ENCODE measurements at regions not wholly inside any gene's neighbourhood (a gene's known extent, or its start where the extent isn't known, plus 50 kb on each side); places are given as distances from the start of the nearest gene placed in this dataset.

GRCh38 chr1:234694661-234695060 is 84.7 kb upstream of the IRF2BP2 start:
- CTCF ChIA-PET: interaction anchor here (0.9 to 1.8 kb wide), 3 partner anchors 8 to 721 kb away, joined by 3 to 5 read pairs (median 3); no protein-coding TSS in a partner anchor
- ATAC-seq: no peak
- intact Hi-C loops (cut with micrococcal nuclease): no loop called here
- Mint-ChIP-seq H3K9me3 (no peaks in the 10 kb centered on the region), H3K4me3 (no peak overlapping the region), H3K27me3 (peaks cover 2% of the 10 kb centered on the region), H3K4me1 (ENCODE audit: low read depth) (peaks cover 4% of the 10 kb centered on the region), H3K27ac (no peak overlapping the region), H3K36me3 (ENCODE audit: low read depth) (no peaks in the 10 kb centered on the region)
- no peak for TF ChIP-seq CTCF (IDR thresholded peaks at IDR 0.05)
- no peak for DNase-seq
- POLR2A ChIA-PET: interaction anchor here (1.2 kb wide), 1 partner anchor 31 kb away, joined by 3 read pairs; no protein-coding TSS in a partner anchor

GRCh38 chr1:234692966-234693580 is 83.1 kb upstream of the IRF2BP2 start:
- intact Hi-C loops (cut with micrococcal nuclease): no loop called here
- H3K36me3 Mint-ChIP-seq (ENCODE audit: low read depth): no peaks in the 10 kb centered on the region
- no peak overlapping the region for H3K4me3 Mint-ChIP-seq
- peaks cover 4% of the 10 kb centered on the region for H3K4me1 Mint-ChIP-seq (ENCODE audit: low read depth)
- CTCF ChIA-PET: interaction anchor here (0.7 to 1.8 kb wide), 4 partner anchors 9 to 31 kb away, joined by 3 to 5 read pairs (median 4); no protein-coding TSS in a partner anchor
- peaks cover 2% of the 10 kb centered on the region for H3K27me3 Mint-ChIP-seq
- no peaks in the 10 kb centered on the region for H3K9me3 Mint-ChIP-seq
- ATAC-seq (no peak), DNase-seq (no peak)
- no peak for TF ChIP-seq CTCF (IDR thresholded peaks at IDR 0.05)
- POLR2A ChIA-PET: interaction anchor here (1.1 to 1.2 kb wide), 2 partner anchors 31 to 81 kb away, joined by 4 read pairs; no protein-coding TSS in a partner anchor
- no peak overlapping the region for H3K27ac Mint-ChIP-seq

- POLR2A ChIA-PET: interaction anchor here (0.7 kb wide), 1 partner anchor 13 kb away, joined by 3 read pairs; no protein-coding TSS in a partner anchor
- no peak overlapping the region for H3K27ac Mint-ChIP-seq
- no peaks in the 10 kb centered on the region for H3K4me1 Mint-ChIP-seq (ENCODE audit: low read depth)
- H3K36me3 Mint-ChIP-seq (ENCODE audit: low read depth): no peaks in the 10 kb centered on the region
- no peaks in the 10 kb centered on the region for H3K9me3 Mint-ChIP-seq
- intact Hi-C loops (cut with micrococcal nuclease): no loop called here
- DNase-seq (no peak), ATAC-seq (peak; percentile 84)
- no peaks in the 10 kb centered on the region for H3K27me3 Mint-ChIP-seq
- CTCF ChIA-PET: interaction anchor here (0.6 to 0.9 kb wide), 2 partner anchors 14 to 392 kb away, joined by 3 read pairs; no protein-coding TSS in a partner anchor
- peak; percentile 18 for TF ChIP-seq CTCF (IDR thresholded peaks at IDR 0.05)
- no peak overlapping the region for H3K4me3 Mint-ChIP-seq
Measured at GRCh38 chr1:234691567-234691966, 81.6 kb upstream of the IRF2BP2 start.

- CTCF ChIA-PET: interaction anchor here (0.6 to 1.2 kb wide), 3 partner anchors 15 to 393 kb away, joined by 3 read pairs; no protein-coding TSS in a partner anchor
- intact Hi-C loops (cut with micrococcal nuclease): no loop called here
- H3K27ac Mint-ChIP-seq: no peak overlapping the region
Measured at GRCh38 chr1:234690872-234691271, 80.9 kb upstream of the IRF2BP2 start.

More at GRCh38 chr1:234690872-234691271, 80.9 kb upstream of the IRF2BP2 start:
- POLR2A ChIA-PET: interaction anchor here (0.7 kb wide), 1 partner anchor 14 kb away, joined by 3 read pairs; no protein-coding TSS in a partner anchor
- H3K27me3 Mint-ChIP-seq: no peaks in the 10 kb centered on the region
- H3K4me1 Mint-ChIP-seq (ENCODE audit: low read depth): no peaks in the 10 kb centered on the region
- H3K36me3 Mint-ChIP-seq (ENCODE audit: low read depth): no peaks in the 10 kb centered on the region
- DNase-seq (no peak), ATAC-seq (no peak)
- no peak overlapping the region for H3K4me3 Mint-ChIP-seq
- TF ChIP-seq CTCF (IDR thresholded peaks at IDR 0.05): no peak
- H3K9me3 Mint-ChIP-seq: peaks cover 1% of the 10 kb centered on the region

Data from activated CD8-positive, alpha-beta T cell treated with anti-CD3 and anti-CD28 coated beads for 36 hours (primary cell).